ENCODE measurements at regions not wholly inside any gene's neighbourhood (a gene's known extent, or its start where the extent isn't known, plus 50 kb on each side); places are given as distances from the start of the nearest gene placed in this dataset.

DNA sequence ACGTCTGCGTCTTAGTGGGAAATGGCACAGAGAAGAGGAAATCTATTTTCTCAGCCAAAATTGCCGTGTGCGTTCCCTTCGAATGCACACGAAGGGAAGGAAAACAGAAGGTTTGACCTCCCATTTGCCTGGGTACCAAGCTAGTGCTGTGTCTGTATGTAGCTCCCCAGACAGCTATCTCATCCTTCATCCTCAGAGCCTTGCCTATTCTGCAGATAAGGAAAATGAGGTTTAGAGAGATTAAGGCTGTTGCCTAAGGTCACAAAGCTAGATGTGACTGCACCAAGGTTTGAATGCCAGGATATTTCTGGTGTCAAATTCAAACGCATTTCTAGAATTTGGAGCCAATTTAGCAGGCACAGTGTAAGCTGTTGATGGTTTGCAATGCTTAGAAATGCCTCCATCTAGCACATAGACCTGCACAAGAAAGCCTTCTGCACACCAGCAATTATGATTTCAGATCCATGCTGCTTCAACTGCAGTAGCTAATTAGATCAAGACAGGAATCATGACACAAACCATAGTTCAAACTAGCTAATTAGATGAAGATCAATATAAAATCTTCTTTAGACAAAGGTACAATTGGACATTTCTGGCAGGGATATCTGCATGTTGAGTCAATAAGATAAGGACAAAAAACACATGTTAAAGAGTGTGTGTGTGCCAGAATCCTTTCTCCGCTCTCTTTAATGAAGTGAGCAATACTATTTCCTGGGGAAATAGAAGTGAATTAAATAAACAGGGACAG, 115.1 kb downstream of the CMPK2 start:
- no peaks in the 10 kb centered on the region for H3K4me1 ChIP-seq
- no peak overlapping the region for H3K27ac ChIP-seq
- no peak for DNase-seq
- TF ChIP-seq, protein P1, sequence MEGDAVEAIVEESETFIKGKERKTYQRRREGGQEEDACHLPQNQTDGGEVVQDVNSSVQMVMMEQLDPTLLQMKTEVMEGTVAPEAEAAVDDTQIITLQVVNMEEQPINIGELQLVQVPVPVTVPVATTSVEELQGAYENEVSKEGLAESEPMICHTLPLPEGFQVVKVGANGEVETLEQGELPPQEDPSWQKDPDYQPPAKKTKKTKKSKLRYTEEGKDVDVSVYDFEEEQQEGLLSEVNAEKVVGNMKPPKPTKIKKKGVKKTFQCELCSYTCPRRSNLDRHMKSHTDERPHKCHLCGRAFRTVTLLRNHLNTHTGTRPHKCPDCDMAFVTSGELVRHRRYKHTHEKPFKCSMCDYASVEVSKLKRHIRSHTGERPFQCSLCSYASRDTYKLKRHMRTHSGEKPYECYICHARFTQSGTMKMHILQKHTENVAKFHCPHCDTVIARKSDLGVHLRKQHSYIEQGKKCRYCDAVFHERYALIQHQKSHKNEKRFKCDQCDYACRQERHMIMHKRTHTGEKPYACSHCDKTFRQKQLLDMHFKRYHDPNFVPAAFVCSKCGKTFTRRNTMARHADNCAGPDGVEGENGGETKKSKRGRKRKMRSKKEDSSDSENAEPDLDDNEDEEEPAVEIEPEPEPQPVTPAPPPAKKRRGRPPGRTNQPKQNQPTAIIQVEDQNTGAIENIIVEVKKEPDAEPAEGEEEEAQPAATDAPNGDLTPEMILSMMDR (IDR thresholded peaks at IDR 0.05): no peak
- TF ChIP-seq POLR2A (IDR thresholded peaks at IDR 0.05): no peak
- no peaks in the 10 kb centered on the region for H3K9me3 ChIP-seq
- intact Hi-C loops (cut with DNase I): no loop called here
- H3K4me3 ChIP-seq: no peak overlapping the region
- H3K27me3 ChIP-seq: no peaks in the 10 kb centered on the region
- H3K36me3 ChIP-seq: no peaks in the 10 kb centered on the region
- 50 to 61% methylated on average over 8 of the region's 8 CpGs for WGBS, 2 donors

DNA sequence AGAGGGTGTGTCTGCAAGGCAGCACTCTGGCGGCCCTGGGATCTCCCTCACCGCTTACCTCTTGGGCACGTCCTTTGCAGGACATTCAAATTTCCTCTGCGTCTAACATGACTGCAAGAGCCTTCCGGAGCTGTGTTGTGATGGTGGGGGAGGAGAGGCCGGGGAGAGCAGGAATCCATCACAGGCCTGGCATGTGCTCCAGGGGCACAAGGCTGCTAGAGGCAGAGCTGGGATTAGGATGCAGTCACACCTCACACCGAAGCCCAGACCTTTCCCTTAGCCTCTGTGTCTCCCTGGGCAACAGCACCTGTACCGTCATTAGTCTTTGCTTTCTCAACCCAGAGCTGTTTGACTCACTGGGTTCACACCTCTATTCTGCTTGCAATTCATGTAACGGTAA, 111.3 kb downstream of the CMPK2 start:
- TF ChIP-seq POLR2A (IDR thresholded peaks at IDR 0.05): no peak
- TF ChIP-seq, protein P1 (IDR thresholded peaks at IDR 0.05): no peak

DNA sequence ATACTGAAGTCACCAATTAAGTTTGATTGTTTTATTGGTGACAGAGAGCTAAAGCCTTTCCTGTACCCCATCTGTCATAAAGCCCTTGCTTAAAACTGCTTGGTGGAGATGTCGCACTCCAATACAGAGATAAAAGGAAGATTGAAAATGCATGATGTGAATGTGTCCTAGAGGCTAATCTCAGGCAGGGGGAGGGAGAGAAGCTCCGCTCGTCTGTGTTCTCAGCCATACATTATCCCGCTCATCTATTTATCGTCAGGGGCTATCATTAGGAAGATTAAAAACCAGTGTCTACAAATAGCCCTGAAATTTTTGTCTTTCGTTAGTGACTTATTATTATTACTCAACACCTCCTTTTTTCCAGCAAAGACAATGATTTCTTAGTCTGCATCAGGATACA, 110.3 kb downstream of the CMPK2 start:
- no peaks in the 10 kb centered on the region for H3K4me1 ChIP-seq
- no peak overlapping the region for H3K4me3 ChIP-seq
- intact Hi-C loops (cut with DNase I): no loop called here
- DNase-seq: no peak
- TF ChIP-seq, protein P1 (IDR thresholded peaks at IDR 0.05): no peak
- no peak for TF ChIP-seq POLR2A (IDR thresholded peaks at IDR 0.05)
- H3K27me3 ChIP-seq: peaks cover 0 to 8% (median 0%) of the 10 kb centered on the region in 4 donors
- H3K27ac ChIP-seq: no peak overlapping the region
- H3K9me3 ChIP-seq: no peaks in the 10 kb centered on the region
- no peaks in the 10 kb centered on the region for H3K36me3 ChIP-seq
- WGBS, 2 donors: 82 to 83% methylated on average over 6 of the region's 6 CpGs

More for the DNA sequence above, 111.3 kb downstream of the CMPK2 start:
- H3K4me3 ChIP-seq: no peak overlapping the region
- H3K27ac ChIP-seq: no peak overlapping the region
- intact Hi-C loops (cut with DNase I): no loop called here
- H3K27me3 ChIP-seq: peaks cover 0 to 8% (median 0%) of the 10 kb centered on the region in 4 donors
- no peaks in the 10 kb centered on the region for H3K9me3 ChIP-seq
- no peak for DNase-seq
- no peaks in the 10 kb centered on the region for H3K4me1 ChIP-seq
- WGBS, 2 donors: 48 to 60% methylated on average over 7 to 9 of the region's 9 CpGs
- H3K36me3 ChIP-seq: no peaks in the 10 kb centered on the region

DNA sequence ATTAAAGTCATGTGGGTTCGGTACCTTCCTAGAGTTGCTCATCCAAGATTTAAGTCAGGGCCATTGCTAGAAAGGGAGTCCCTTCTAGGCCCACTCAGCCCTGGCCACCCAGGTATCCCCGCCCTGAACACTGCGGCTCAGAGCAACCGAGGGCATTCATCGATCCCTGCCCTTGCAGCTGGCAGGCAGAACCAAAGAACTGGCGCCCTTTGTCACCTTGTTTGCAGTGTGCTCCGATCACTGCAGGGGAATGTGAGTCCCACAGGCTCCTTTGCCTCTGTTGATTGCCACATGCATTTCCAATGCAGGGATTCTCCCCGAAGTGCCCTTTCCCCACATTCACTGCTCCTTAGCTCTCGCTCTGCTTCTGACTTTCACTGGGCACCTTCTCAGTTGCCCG, 108.5 kb downstream of the CMPK2 start:
- no peak overlapping the region for H3K27ac ChIP-seq
- intact Hi-C loops (cut with DNase I): no loop called here
- DNase-seq: no peak
- no peaks in the 10 kb centered on the region for H3K4me1 ChIP-seq
- no peak overlapping the region for H3K4me3 ChIP-seq
- TF ChIP-seq, protein P1 (IDR thresholded peaks at IDR 0.05): no peak
- no peak for TF ChIP-seq POLR2A (IDR thresholded peaks at IDR 0.05)
- WGBS, 2 donors: 83% methylated on average over 10 of the region's 10 CpGs
- H3K27me3 ChIP-seq: peaks cover 0 to 8% (median 0%) of the 10 kb centered on the region in 4 donors
- no peaks in the 10 kb centered on the region for H3K9me3 ChIP-seq
- H3K36me3 ChIP-seq: no peaks in the 10 kb centered on the region

DNA sequence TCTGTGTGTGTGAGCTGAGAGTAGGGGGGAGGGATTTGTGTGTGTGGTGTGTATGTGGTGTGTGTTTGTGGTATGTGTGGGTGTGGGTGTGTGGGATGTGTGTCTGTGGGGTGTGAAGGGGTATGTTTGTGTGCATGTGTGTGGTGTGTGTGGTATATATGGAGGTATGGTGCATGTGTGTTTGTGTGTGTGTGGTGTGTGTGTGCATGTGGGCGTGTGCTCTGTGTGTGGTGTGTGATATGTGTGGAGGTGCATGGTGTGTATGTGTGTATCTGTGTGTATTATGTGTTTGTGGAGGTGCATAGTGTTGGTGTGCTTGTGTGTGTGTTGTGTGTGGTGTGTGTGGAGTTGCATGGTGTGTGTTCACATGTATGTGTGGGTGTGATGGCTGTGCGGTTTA, 106.0 kb downstream of the CMPK2 start:
- no peak for DNase-seq
- Histone ChIP-seq H3K36me3 (no peaks in the 10 kb centered on the region), H3K27ac (no peak overlapping the region), H3K4me3 (no peak overlapping the region), H3K9me3 (no peaks in the 10 kb centered on the region), H3K27me3 (peaks cover 0 to 8% (median 0%) of the 10 kb centered on the region in 4 donors), H3K4me1 (no peaks in the 10 kb centered on the region)
- TF ChIP-seq POLR2A (IDR thresholded peaks at IDR 0.05): no peak
- TF ChIP-seq, protein P1 (IDR thresholded peaks at IDR 0.05): no peak
- WGBS, 2 donors: 71 to 94% methylated on average over 2 of the region's 2 CpGs
- intact Hi-C loops (cut with DNase I): no loop called here

All from esophagus squamous epithelium (tissue), 5 donors.